RKO (cell line): ENCODE measurements at regions not wholly inside any gene's neighbourhood (a gene's known extent, or its start where the extent isn't known, plus 50 kb on each side); places are given as distances from the start of the nearest gene placed in this dataset.
A peak's percentile ranks its signal among the peaks of the same experiment; 100 is the strongest.
"Not testable (repeated sequence)": the region's sequence is repeated elsewhere in the genome, so short reads cannot be mapped to it uniquely, and the experiment has no call there.

Experiments used
- DNase-seq: peaks from one replicate; pipeline ENCODE4 v3.0.0-alpha.2; 2016; ENCODE audit warnings: low spot score

- peak; percentile 64 for DNase-seq
Measured at GRCh38 chr3:94336046-94336753, 273.3 kb downstream of the NSUN3 start.

GRCh38 chr3:94345101-94345500, 282.2 kb downstream of the NSUN3 start:
- DNase-seq: no peak

- DNase-seq: no peak
Measured at GRCh38 chr3:94349310-94349878, 286.5 kb downstream of the NSUN3 start.

- DNase-seq: no peak
Measured at GRCh38 chr3:94356581-94356980, 293.7 kb downstream of the NSUN3 start.

- DNase-seq: no peak
Measured at GRCh38 chr3:94359996-94360395, 297.1 kb downstream of the NSUN3 start.

- DNase-seq: no peak
Measured at GRCh38 chr3:94360987-94361386, 298.1 kb downstream of the NSUN3 start.

GRCh38 chr3:94362393-94362792, 299.5 kb downstream of the NSUN3 start:
- no peak for DNase-seq

- no peak for DNase-seq
Measured at GRCh38 chr3:94365006-94365405, 302.1 kb downstream of the NSUN3 start.

- no peak for DNase-seq
Measured at GRCh38 chr3:94372026-94372425, 309.2 kb downstream of the NSUN3 start.

- no peak for DNase-seq
Measured at GRCh38 chr3:94373456-94373855, 310.6 kb downstream of the NSUN3 start.

- no peak for DNase-seq
Measured at GRCh38 chr3:94374439-94375161, 311.7 kb downstream of the NSUN3 start.

GRCh38 chr3:94377123-94377696, 314.3 kb downstream of the NSUN3 start:
- not testable (repeated sequence) for DNase-seq

GRCh38 chr3:94377863-94378262, 315.0 kb downstream of the NSUN3 start:
- not testable (repeated sequence) for DNase-seq

GRCh38 chr3:94378322-94378721, 315.5 kb downstream of the NSUN3 start:
- DNase-seq: no peak

- no peak for DNase-seq
Measured at GRCh38 chr3:94379264-94379663, 316.4 kb downstream of the NSUN3 start.

- DNase-seq: no peak
Measured at GRCh38 chr3:94394885-94395284, 332.0 kb downstream of the NSUN3 start.

GRCh38 chr3:94395851-94396250, 333.0 kb downstream of the NSUN3 start:
- DNase-seq: no peak

GRCh38 chr3:94398036-94398435, 335.2 kb downstream of the NSUN3 start:
- DNase-seq: no peak

- no peak for DNase-seq
Measured at GRCh38 chr3:94401466-94401865, 338.6 kb downstream of the NSUN3 start.

GRCh38 chr3:94402126-94402525, 339.3 kb downstream of the NSUN3 start:
- DNase-seq: no peak

GRCh38 chr3:94405258-94406035, 342.6 kb downstream of the NSUN3 start:
- DNase-seq: no peak

GRCh38 chr3:94406595-94406994, 343.7 kb downstream of the NSUN3 start:
- no peak for DNase-seq
